CD4-positive, alpha-beta T cell (primary cell): ENCODE measurements at regions not wholly inside any gene's neighbourhood (a gene's known extent, or its start where the extent isn't known, plus 50 kb on each side); places are given as distances from the start of the nearest gene placed in this dataset.

Experiments used
- ATAC-seq: fragments of 200-7000 bp; cut with Tn5 transposase; one replicate; pipeline ENCODE4 v1.10.0; 2022; ENCODE audit warnings: mild to moderate bottlenecking; ENCODE audit not compliant: poor library complexity
- CTCF ChIA-PET: fragments of 350-600 bp; sonication (Branson Sonifier 250); formaldehyde crosslinking; loops from one replicate; lab custom pipeline; 2021; ENCODE audit warnings: antibody characterized with exemption, inconsistent platforms; lab: Charles Lee
- POLR2A ChIA-PET: fragments of 350-600 bp; sonication (Branson Sonifier 250); formaldehyde crosslinking; loops from one replicate; lab custom pipeline; 2021; ENCODE audit warnings: antibody characterized with exemption, inconsistent platforms; lab: Charles Lee
- DNase-seq, 14 experiments: peaks; one replicate each; pipeline ENCODE4 v3.0.0-alpha.2; 2013 to 2020; ENCODE audit warnings: mixed read lengths in 2 of 14
- H3K27ac ChIP-seq, 2 donors: one replicate each; pipeline versions ENCODE4 v1.5.1 to v1.7.0; 2013; ENCODE audit warnings: low read length in 2 of 2, low read depth in 1 of 2, mild to moderate bottlenecking in 1 of 2
- H3K27me3 ChIP-seq, 2 experiments: 1 replicate in 1 of 2; 2 replicates in 1 of 2; pipeline versions ENCODE4 v1.6.1 to v1.7.0; 2013; ENCODE audit warnings: low read length in 2 of 2, control low read depth in 1 of 2, mild to moderate bottlenecking in 1 of 2, moderate library complexity in 1 of 2; ENCODE audit not compliant: insufficient read depth in 2 of 2, control insufficient read depth in 1 of 2
- H3K36me3 ChIP-seq: one replicate; pipeline ENCODE4 v1.6.1; 2013; ENCODE audit warnings: low read length, control low read depth; ENCODE audit not compliant: insufficient read depth
- H3K4me1 ChIP-seq: one replicate; pipeline ENCODE4 v1.6.1; 2013; ENCODE audit warnings: low read length, control low read depth; ENCODE audit not compliant: insufficient read depth
- H3K4me3 ChIP-seq: one replicate; pipeline ENCODE4 v1.5.1; 2013; ENCODE audit warnings: mild to moderate bottlenecking, low read length, moderate library complexity
- H3K9me3 ChIP-seq, 2 experiments: 1 replicate in 1 of 2; 2 replicates in 1 of 2; pipeline versions ENCODE4 v1.6.1 to v1.7.0; 2013; ENCODE audit warnings: low read length in 2 of 2, mild to moderate bottlenecking in 2 of 2, control low read depth in 1 of 2, moderate library complexity in 1 of 2; ENCODE audit not compliant: control insufficient read depth in 1 of 2, insufficient read depth in 1 of 2
- H3K27ac Mint-ChIP-seq: one replicate; pipeline ENCODE4 v1.8.0; 2020; ENCODE audit warnings: mixed read lengths
- H3K27me3 Mint-ChIP-seq: one replicate; pipeline ENCODE4 v1.8.0; 2021; ENCODE audit warnings: mixed read lengths
- H3K36me3 Mint-ChIP-seq: one replicate; pipeline ENCODE4 v1.8.0; 2021; ENCODE audit warnings: low read depth, mixed read lengths
- H3K4me1 Mint-ChIP-seq: one replicate; pipeline ENCODE4 v1.8.0; 2021; ENCODE audit warnings: low read depth, mixed read lengths
- H3K4me3 Mint-ChIP-seq: one replicate; pipeline ENCODE4 v1.8.0; 2020; ENCODE audit warnings: mild to moderate bottlenecking, mixed read lengths
- H3K9me3 Mint-ChIP-seq: one replicate; pipeline ENCODE4 v1.8.0; 2020; ENCODE audit warnings: mixed read lengths
- CTCF ChIP-seq: fragments of 200-600 bp; IDR thresholded peaks from one replicate; pipeline ENCODE4 v1.8.0; 2022; ENCODE audit warnings: antibody characterized with exemption, mild to moderate bottlenecking
- intact Hi-C, 2 experiments: fragments of 100-400 bp; cut with DNase I in 1 of 2; cut with micrococcal nuclease in 1 of 2; formaldehyde crosslinking; loops; one replicate each; pipeline versions ENCODE4 v1.15.1 to v1.9.0; 2023 to 2025; cut with DNase I, micrococcal nuclease

GRCh38 chr2:9705196-9705595, 74.4 kb upstream of the YWHAQ start:
- CTCF ChIA-PET = no interaction called here
- no peak for ATAC-seq
- Histone ChIP-seq H3K27me3 (no peaks in the 10 kb centered on the region), H3K36me3 (no peaks in the 10 kb centered on the region), H3K4me3 (no peak overlapping the region), H3K4me1 (peaks cover 47% of the 10 kb centered on the region), H3K9me3 (peaks cover 0 to 9% of the 10 kb centered on the region in 2 experiments), H3K27ac (no peak overlapping the region)
- Mint-ChIP-seq H3K27me3 (no peaks in the 10 kb centered on the region), H3K4me3 (no peak overlapping the region), H3K4me1 (peaks cover 30% of the 10 kb centered on the region), H3K9me3 (no peaks in the 10 kb centered on the region), H3K27ac (peak overlapping the region; percentile 67), H3K36me3 (no peaks in the 10 kb centered on the region)
- no peak for TF ChIP-seq CTCF
- POLR2A ChIA-PET = no interaction called here
- intact Hi-C loops = no loop called here
- DNase-seq = no peak

- intact Hi-C loops = no loop called here
- Histone ChIP-seq H3K4me1 (peaks cover 54% of the 10 kb centered on the region), H3K9me3 (peaks cover 0 to 9% of the 10 kb centered on the region in 2 experiments)
These were observed 76.2 kb upstream of the YWHAQ start for GRCh38 chr2:9707008-9707407.

GRCh38 chr2:9707611-9708160, 76.9 kb upstream of the YWHAQ start:
- H3K36me3 Mint-ChIP-seq = no peaks in the 10 kb centered on the region
- H3K4me3 Mint-ChIP-seq = no peak overlapping the region
- CTCF ChIA-PET = no interaction called here
- no peak overlapping the region for H3K4me3 ChIP-seq
- H3K36me3 ChIP-seq = no peaks in the 10 kb centered on the region
- peaks cover 55% of the 10 kb centered on the region for H3K4me1 ChIP-seq
- no peak overlapping the region for H3K27ac ChIP-seq
- TF ChIP-seq CTCF = no peak
- intact Hi-C loops = no loop called here
- no peak overlapping the region for H3K27ac Mint-ChIP-seq
- H3K9me3 ChIP-seq = peaks cover 0 to 9% of the 10 kb centered on the region in 2 experiments
- ATAC-seq = no peak
- H3K9me3 Mint-ChIP-seq = no peaks in the 10 kb centered on the region
- peaks cover 33% of the 10 kb centered on the region for H3K4me1 Mint-ChIP-seq
- no peaks in the 10 kb centered on the region for H3K27me3 ChIP-seq
- H3K27me3 Mint-ChIP-seq = no peaks in the 10 kb centered on the region
- POLR2A ChIA-PET = no interaction called here
- no peak for DNase-seq

More at GRCh38 chr2:9707008-9707407, 76.2 kb upstream of the YWHAQ start:
- ChIA-PET POLR2A (no interaction called here), CTCF (no interaction called here)
- DNase-seq = no peak
- Histone ChIP-seq H3K27me3 (no peaks in the 10 kb centered on the region), H3K27ac (no peak overlapping the region), H3K36me3 (no peaks in the 10 kb centered on the region), H3K4me3 (no peak overlapping the region)
- no peak for ATAC-seq
- peaks cover 35% of the 10 kb centered on the region for H3K4me1 Mint-ChIP-seq
- no peak overlapping the region for H3K27ac Mint-ChIP-seq
- H3K36me3 Mint-ChIP-seq = no peaks in the 10 kb centered on the region
- TF ChIP-seq CTCF = no peak
- H3K9me3 Mint-ChIP-seq = no peaks in the 10 kb centered on the region
- no peak overlapping the region for H3K4me3 Mint-ChIP-seq
- H3K27me3 Mint-ChIP-seq = no peaks in the 10 kb centered on the region
